HG03342 (cell line): ENCODE measurements at regions not wholly inside any gene's neighbourhood (a gene's known extent, or its start where the extent isn't known, plus 50 kb on each side); places are given as distances from the start of the nearest gene placed in this dataset.
"Not testable (repeated sequence)": the region's sequence is repeated elsewhere in the genome, so short reads cannot be mapped to it uniquely, and the experiment has no call there.

Source experiments
- ATAC-seq: cut with Tn5 transposase; IDR thresholded peaks from one replicate; pipeline ENCODE4 v1.9.1; 2021; ENCODE audit warnings: mild to moderate bottlenecking, moderate library complexity; ENCODE audit not compliant: unreplicated experiment

DNA sequence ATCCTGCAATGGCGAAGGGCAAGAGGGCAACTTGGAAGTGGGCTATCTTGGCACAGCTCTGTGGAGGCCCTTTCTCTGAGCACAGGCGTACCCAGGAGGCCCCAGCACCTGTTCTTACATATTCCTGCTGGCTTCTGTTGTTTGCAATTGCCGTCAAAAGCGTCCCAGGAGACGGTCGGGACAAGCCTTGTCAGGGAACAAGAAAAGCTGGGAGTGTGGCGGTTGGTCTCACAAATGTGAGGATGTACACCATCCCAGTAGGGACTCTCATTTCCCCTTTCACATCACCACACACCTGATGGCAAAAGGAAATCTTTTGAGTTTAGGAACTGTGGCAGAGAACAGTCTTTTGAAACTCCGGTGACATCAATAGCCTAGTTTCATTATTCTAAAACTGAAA lies 94.7 kb upstream of the EFEMP1 start:
- ATAC-seq: no peak

DNA sequence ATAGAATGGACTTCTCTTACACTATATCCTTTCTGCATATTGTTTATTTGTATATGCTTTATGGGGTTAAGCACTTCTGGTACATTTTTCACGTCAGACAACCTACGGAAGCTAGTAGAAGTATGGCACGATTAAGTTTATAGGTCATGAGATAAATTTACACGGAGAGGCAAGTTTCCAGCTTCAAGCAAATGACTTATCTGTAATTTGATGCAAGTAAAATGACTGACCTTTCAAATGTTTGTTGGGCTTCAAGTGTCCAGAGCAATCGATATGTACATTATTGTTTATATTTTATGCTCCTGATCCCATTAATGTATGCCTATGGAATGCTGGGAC lies 97.5 kb upstream of the EFEMP1 start:
- ATAC-seq: no peak

GRCh38 chr2:56021579-56021978 lies 98.0 kb upstream of the EFEMP1 start:
- no peak for ATAC-seq

- no peak for ATAC-seq
Measured at GRCh38 chr2:56025469-56026193, 102.0 kb upstream of the EFEMP1 start.

DNA sequence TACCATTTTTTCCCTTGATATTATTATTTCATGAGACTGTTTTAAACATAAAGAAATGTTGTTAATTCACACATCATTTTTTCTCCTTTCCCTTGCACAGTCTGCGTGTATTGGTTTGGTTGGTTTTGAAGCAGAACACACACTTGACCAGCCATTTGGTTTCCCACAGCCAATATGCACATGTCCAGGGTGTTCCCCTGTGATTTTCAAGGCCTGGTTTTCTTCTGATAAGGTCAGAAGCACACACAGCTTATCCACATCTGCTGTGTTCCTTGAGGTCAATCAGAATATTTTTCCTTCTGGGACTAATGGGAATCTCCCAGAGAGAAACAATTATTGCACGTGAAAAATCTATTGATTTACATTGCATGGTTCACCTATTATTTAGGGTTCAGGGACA lies 103.2 kb upstream of the EFEMP1 start:
- ATAC-seq: no peak

- ATAC-seq: no peak
Measured at GRCh38 chr2:56030062-56030461, 106.5 kb upstream of the EFEMP1 start.

- ATAC-seq: no peak
Measured at GRCh38 chr2:56030901-56031300, 107.3 kb upstream of the EFEMP1 start.

- no peak for ATAC-seq
Measured at GRCh38 chr2:56034258-56034657, 110.7 kb upstream of the EFEMP1 start.

- no peak for ATAC-seq
Measured at GRCh38 chr2:56040189-56040588, 116.6 kb upstream of the EFEMP1 start.

- no peak for ATAC-seq
Measured at GRCh38 chr2:56040834-56041233, 117.3 kb upstream of the EFEMP1 start.

GRCh38 chr2:56047136-56047535 lies 123.6 kb upstream of the EFEMP1 start:
- ATAC-seq: no peak

DNA sequence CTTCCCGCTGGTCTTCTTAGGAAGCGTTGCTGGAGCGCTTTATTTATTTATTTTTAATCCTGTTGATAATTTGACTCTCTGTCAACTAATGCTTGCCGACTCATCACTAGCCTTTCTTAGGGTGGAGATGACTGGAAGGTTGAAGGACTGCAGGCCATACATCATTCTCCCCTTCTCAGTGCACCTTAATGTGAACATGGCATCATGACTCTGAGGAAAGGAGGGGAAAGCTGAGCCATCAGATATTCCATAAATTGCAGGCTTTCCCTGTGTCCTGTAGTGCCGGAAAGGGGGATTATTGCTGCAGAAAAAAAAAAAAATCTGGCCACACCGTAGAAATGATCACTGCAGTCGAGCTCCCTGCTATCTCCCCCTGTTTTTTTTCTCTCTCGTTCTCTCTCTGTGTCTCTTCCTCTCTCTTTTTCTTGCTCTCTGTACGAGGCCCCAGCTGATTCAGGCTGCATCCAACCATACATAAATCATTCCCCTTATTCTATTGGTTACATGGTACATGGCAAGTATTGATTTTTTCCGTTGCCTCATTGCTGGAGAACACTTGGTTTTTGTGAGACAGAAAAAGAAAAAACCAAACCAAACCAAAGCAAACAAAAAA lies 125.8 kb upstream of the EFEMP1 start:
- no peak for ATAC-seq

DNA sequence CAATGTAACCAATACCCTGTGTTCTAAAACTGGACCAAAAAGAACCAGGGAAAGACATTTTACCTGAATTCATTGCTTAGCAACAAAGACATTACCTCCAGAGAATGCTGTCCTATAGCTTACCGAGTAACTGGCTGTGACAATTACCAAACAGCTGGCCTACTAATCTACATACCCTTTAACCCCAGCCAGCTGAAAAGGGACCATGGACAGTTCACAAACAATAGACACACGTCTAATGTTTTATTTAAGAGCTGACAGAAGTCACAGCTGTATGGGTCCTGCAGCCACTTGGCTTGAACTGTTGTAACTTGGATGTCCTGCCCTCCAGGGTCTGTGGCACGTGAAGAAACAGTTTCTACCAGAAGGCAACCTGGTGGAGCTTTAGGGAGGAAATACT lies 130.1 kb upstream of the EFEMP1 start:
- ATAC-seq: no peak

- ATAC-seq: no peak
Measured at GRCh38 chr2:56055405-56055804, 128.4 kb upstream of the CCDC85A start.

DNA sequence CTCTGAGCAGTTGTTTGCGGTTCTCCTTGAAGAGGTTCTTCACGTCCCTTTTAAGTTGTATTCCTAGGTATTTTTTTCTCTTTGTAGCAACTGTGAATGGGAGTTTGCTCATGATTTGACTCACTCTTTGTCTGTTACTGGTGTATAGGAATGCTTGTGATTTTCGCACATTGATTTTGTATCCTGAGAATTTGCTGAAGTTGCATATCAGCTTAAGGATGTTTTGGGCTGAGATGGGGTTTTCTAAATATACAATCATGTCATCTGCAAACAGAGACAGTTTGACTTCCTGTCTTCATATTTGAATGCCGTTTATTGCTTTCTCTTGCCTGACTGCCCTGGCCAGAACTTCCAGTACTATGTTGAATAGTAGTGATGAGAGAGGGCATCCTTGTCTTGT lies 122.5 kb upstream of the CCDC85A start:
- ATAC-seq: not testable (repeated sequence)

GRCh38 chr2:56068746-56069145 lies 115.0 kb upstream of the CCDC85A start:
- ATAC-seq: no peak

DNA sequence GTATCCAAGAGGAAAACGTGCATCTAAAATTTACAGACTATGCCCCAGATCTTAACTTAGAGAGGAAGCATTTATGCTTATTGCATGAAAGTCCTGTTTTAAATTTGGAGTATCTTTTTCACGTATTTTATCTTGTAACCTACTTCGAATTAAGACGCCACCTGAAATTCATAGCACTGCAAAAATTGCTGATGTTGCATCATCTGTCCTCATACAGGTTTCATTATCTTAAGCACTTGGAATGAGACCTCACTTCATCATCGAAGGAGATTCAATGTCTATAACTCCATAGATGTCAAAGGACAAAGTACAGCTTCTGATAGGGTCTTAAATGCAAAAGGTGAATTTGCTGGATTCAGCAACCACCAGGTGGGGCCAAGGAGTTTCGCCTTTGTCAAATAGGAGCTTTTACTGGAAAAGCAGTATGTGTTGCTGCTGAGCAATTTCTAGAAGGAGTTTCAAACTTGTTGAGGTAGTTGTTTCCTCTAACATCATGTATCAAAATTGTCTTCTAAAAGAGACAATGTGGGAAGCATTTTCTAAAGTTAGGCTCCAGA lies 106.4 kb upstream of the CCDC85A start:
- ATAC-seq: no peak

- no peak for ATAC-seq
Measured at GRCh38 chr2:56082665-56083064, 101.1 kb upstream of the CCDC85A start.

- no peak for ATAC-seq
Measured at GRCh38 chr2:56084111-56084901, 99.5 kb upstream of the CCDC85A start.

DNA sequence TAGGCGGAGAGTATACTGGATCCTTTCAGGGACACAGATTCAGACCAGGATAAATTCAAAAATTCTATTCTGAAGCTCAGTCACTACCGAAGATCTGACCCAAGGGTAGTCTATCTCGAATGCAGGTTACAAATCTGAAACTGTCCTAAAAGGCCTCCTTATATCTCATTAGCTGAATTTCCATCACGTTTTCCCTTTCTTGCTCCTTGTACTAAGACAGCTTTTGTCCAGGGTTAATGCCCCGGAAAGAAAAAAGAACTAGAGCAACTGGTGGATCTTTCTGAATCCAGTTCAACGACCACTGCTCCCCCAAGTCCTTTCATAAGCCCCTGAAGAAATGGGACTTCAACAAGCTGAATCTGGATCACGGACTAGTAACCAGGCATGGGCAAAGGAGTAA lies 97.5 kb upstream of the CCDC85A start:
- no peak for ATAC-seq

GRCh38 chr2:56088411-56088810 lies 95.4 kb upstream of the CCDC85A start:
- no peak for ATAC-seq

DNA sequence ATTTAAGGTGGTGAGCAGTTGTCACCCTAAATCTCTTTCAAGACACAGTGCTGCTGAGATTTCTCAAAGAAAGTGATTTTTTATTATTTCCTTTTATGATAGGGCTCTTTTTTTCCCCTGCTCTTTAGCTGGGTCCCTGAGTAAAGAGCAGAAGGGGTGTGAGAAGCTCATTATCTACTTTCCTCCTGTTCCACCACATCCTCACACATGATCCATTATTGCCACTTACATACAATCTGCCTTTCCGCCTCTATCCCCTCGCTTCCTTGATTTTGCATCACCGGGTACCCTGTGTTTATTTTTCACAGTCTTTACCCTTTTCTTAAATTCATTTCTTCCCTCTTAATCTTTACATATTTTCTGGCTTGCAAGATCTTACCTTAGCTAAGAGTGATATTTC lies 93.9 kb upstream of the CCDC85A start:
- ATAC-seq: no peak
